ENCODE measurements at regions not wholly inside any gene's neighbourhood (a gene's known extent, or its start where the extent isn't known, plus 50 kb on each side); places are given as distances from the start of the nearest gene placed in this dataset.
A peak's percentile ranks its signal among the peaks of the same experiment; 100 is the strongest.

- no peak overlapping the region for H3K27ac ChIP-seq (ENCODE audit: low read depth, low read length)
- no peak for DNase-seq
- no peaks in the 10 kb centered on the region for H3K4me1 ChIP-seq (ENCODE audit: control insufficient read depth in 2 of 2, insufficient read depth in 2 of 2, low read length in 2 of 2)
- no peaks in the 10 kb centered on the region for H3K9me3 ChIP-seq (ENCODE audit: control insufficient read depth in 2 of 3, low read length in 3 of 3)
- ChIA-PET CTCF (no interaction called here), POLR2A (no interaction called here)
- Mint-ChIP-seq H3K27ac (no peak overlapping the region), H3K4me3 (no peak overlapping the region), H3K9me3 (no peaks in the 10 kb centered on the region), H3K4me1 (peaks cover 1 to 5% (median 4%) of the 10 kb centered on the region in 7 donors), H3K27me3 (peaks cover 0 to 12% (median 0%) of the 10 kb centered on the region in 5 donors), H3K36me3 (no peaks in the 10 kb centered on the region)
- intact Hi-C loops (cut with micrococcal nuclease) = loop anchor here in 1 of 2 donors (2.0 kb wide), 1 partner anchor 35 kb away; no protein-coding TSS in a partner anchor
- no peak overlapping the region for H3K4me3 ChIP-seq (ENCODE audit: low read length)
- no peak for ATAC-seq
- no peaks in the 10 kb centered on the region for H3K36me3 ChIP-seq (ENCODE audit: control insufficient read depth in 2 of 3, insufficient read depth in 3 of 3, low read length in 3 of 3)
- no peaks in the 10 kb centered on the region for H3K27me3 ChIP-seq (ENCODE audit: control insufficient read depth in 2 of 2, insufficient read depth in 2 of 2, low read length in 2 of 2)
Observed at GRCh38 chr6:156725712-156726111, 51.5 kb upstream of the ARID1B start.

GRCh38 chr6:156720691-156721685 is 56.2 kb upstream of the ARID1B start:
- ChIA-PET POLR2A (interaction anchor here (1.0 to 3.1 kb wide), 7 partner anchors 11 to 325 kb away, joined by 3 to 21 read pairs (median 5); partner anchors contain the start of gene ARID1B), CTCF (interaction anchor here (0.6 to 1.5 kb wide), 5 partner anchors 11 to 770 kb away, joined by 3 to 5 read pairs (median 3); partner anchors contain the start of gene ARID1B)
- H3K27ac Mint-ChIP-seq = peak overlapping the region in 8 of 9 donors; percentile 66 to 95 (median 88)
- peaks cover 0 to 3% (median 0%) of the 10 kb centered on the region in 5 donors for H3K27me3 Mint-ChIP-seq
- H3K9me3 Mint-ChIP-seq = no peaks in the 10 kb centered on the region
- intact Hi-C loops (cut with micrococcal nuclease) = loop anchor here (1.0 to 2.0 kb wide), 3 partner anchors 34 to 55 kb away; no protein-coding TSS in a partner anchor
- Histone ChIP-seq H3K27ac (ENCODE audit: low read depth, low read length) (peak overlapping the region; percentile 70), H3K27me3 (ENCODE audit: control insufficient read depth in 2 of 2, insufficient read depth in 2 of 2, low read length in 2 of 2) (no peaks in the 10 kb centered on the region), H3K9me3 (ENCODE audit: control insufficient read depth in 2 of 3, low read length in 3 of 3) (no peaks in the 10 kb centered on the region), H3K4me3 (ENCODE audit: low read length) (no peak overlapping the region), H3K36me3 (ENCODE audit: control insufficient read depth in 2 of 3, insufficient read depth in 3 of 3, low read length in 3 of 3) (no peaks in the 10 kb centered on the region), H3K4me1 (ENCODE audit: control insufficient read depth in 2 of 2, insufficient read depth in 2 of 2, low read length in 2 of 2) (peaks cover 6 to 15% of the 10 kb centered on the region in 2 donors)
- no peaks in the 10 kb centered on the region for H3K36me3 Mint-ChIP-seq
- peaks cover 7 to 22% (median 16%) of the 10 kb centered on the region in 7 donors for H3K4me1 Mint-ChIP-seq
- no peak for ATAC-seq
- no peak for DNase-seq
- peak overlapping the region; percentile 59 to 93 (median 88) for H3K4me3 Mint-ChIP-seq

- POLR2A ChIA-PET = interaction anchor here (0.5 to 3.1 kb wide), 8 partner anchors 12 to 608 kb away, joined by 3 to 21 read pairs (median 6); partner anchors contain the start of gene ARID1B
- H3K36me3 ChIP-seq (ENCODE audit: control insufficient read depth in 2 of 3, insufficient read depth in 3 of 3, low read length in 3 of 3) = no peaks in the 10 kb centered on the region
- ATAC-seq (peak; percentile 95), DNase-seq (peak; percentile 56 to 83 (median 76))
- intact Hi-C loops (cut with micrococcal nuclease) = loop anchor here (1.0 to 2.0 kb wide), 3 partner anchors 33 to 56 kb away; no protein-coding TSS in a partner anchor
- Mint-ChIP-seq H3K36me3 (no peaks in the 10 kb centered on the region), H3K9me3 (no peaks in the 10 kb centered on the region), H3K27me3 (peaks cover 0 to 7% (median 0%) of the 10 kb centered on the region in 5 donors), H3K27ac (peak overlapping the region; percentile 38 to 98 (median 93)), H3K4me3 (peak overlapping the region; percentile 83 to 93 (median 90)), H3K4me1 (peaks cover 7 to 22% (median 16%) of the 10 kb centered on the region in 7 donors)
- H3K27me3 ChIP-seq (ENCODE audit: control insufficient read depth in 2 of 2, insufficient read depth in 2 of 2, low read length in 2 of 2) = no peaks in the 10 kb centered on the region
- H3K27ac ChIP-seq (ENCODE audit: low read depth, low read length) = peak overlapping the region; percentile 70
- peaks cover 6 to 15% of the 10 kb centered on the region in 2 donors for H3K4me1 ChIP-seq (ENCODE audit: control insufficient read depth in 2 of 2, insufficient read depth in 2 of 2, low read length in 2 of 2)
- H3K9me3 ChIP-seq (ENCODE audit: control insufficient read depth in 2 of 3, low read length in 3 of 3) = no peaks in the 10 kb centered on the region
- CTCF ChIA-PET = interaction anchor here (0.6 to 1.5 kb wide), 4 partner anchors 10 to 325 kb away, joined by 3 to 5 read pairs (median 3); partner anchors contain the start of gene ARID1B
- peak overlapping the region; percentile 76 for H3K4me3 ChIP-seq (ENCODE audit: low read length)
Observed at GRCh38 chr6:156719720-156720563, 57.2 kb upstream of the ARID1B start.

- DNase-seq = no peak
Observed at GRCh38 chr6:156719395-156719719, 57.8 kb upstream of the ARID1B start.

GRCh38 chr6:156718647-156719394 is 58.4 kb upstream of the ARID1B start:
- no peaks in the 10 kb centered on the region for H3K9me3 Mint-ChIP-seq
- peaks cover 6 to 15% of the 10 kb centered on the region in 2 donors for H3K4me1 ChIP-seq (ENCODE audit: control insufficient read depth in 2 of 2, insufficient read depth in 2 of 2, low read length in 2 of 2)
- peaks cover 0 to 16% (median 0%) of the 10 kb centered on the region in 5 donors for H3K27me3 Mint-ChIP-seq
- H3K36me3 ChIP-seq (ENCODE audit: control insufficient read depth in 2 of 3, insufficient read depth in 3 of 3, low read length in 3 of 3) = no peaks in the 10 kb centered on the region
- DNase-seq (no peak), ATAC-seq (no peak)
- POLR2A ChIA-PET = interaction anchor here (0.5 to 3.1 kb wide), 5 partner anchors 32 to 853 kb away, joined by 3 to 21 read pairs (median 7); partner anchors contain the start of gene ARID1B
- intact Hi-C loops (cut with micrococcal nuclease) = no loop called here
- CTCF ChIA-PET = no interaction called here
- H3K4me3 ChIP-seq (ENCODE audit: low read length) = no peak overlapping the region
- no peaks in the 10 kb centered on the region for H3K9me3 ChIP-seq (ENCODE audit: control insufficient read depth in 2 of 3, low read length in 3 of 3)
- H3K4me1 Mint-ChIP-seq = peaks cover 7 to 22% (median 16%) of the 10 kb centered on the region in 7 donors
- peak overlapping the region; percentile 70 for H3K27ac ChIP-seq (ENCODE audit: low read depth, low read length)
- peak overlapping the region in 6 of 9 donors; percentile 8 to 98 (median 94) for H3K27ac Mint-ChIP-seq
- no peaks in the 10 kb centered on the region for H3K36me3 Mint-ChIP-seq
- no peaks in the 10 kb centered on the region for H3K27me3 ChIP-seq (ENCODE audit: control insufficient read depth in 2 of 2, insufficient read depth in 2 of 2, low read length in 2 of 2)
- H3K4me3 Mint-ChIP-seq = peak overlapping the region in 8 of 10 donors; percentile 7 to 93 (median 88)

More at GRCh38 chr6:156719395-156719719, 57.8 kb upstream of the ARID1B start:
- ChIA-PET POLR2A (interaction anchor here (0.5 to 3.1 kb wide), 4 partner anchors 32 to 608 kb away, joined by 3 to 21 read pairs (median 12); partner anchors contain the start of gene ARID1B), CTCF (no interaction called here)
- Histone ChIP-seq H3K36me3 (ENCODE audit: control insufficient read depth in 2 of 3, insufficient read depth in 3 of 3, low read length in 3 of 3) (no peaks in the 10 kb centered on the region), H3K9me3 (ENCODE audit: control insufficient read depth in 2 of 3, low read length in 3 of 3) (no peaks in the 10 kb centered on the region), H3K27me3 (ENCODE audit: control insufficient read depth in 2 of 2, insufficient read depth in 2 of 2, low read length in 2 of 2) (no peaks in the 10 kb centered on the region), H3K4me3 (ENCODE audit: low read length) (peak overlapping the region; percentile 76), H3K4me1 (ENCODE audit: control insufficient read depth in 2 of 2, insufficient read depth in 2 of 2, low read length in 2 of 2) (peaks cover 6 to 15% of the 10 kb centered on the region in 2 donors), H3K27ac (ENCODE audit: low read depth, low read length) (peak overlapping the region; percentile 70)
- peak overlapping the region; percentile 83 to 93 (median 90) for H3K4me3 Mint-ChIP-seq
- no peak for ATAC-seq
- intact Hi-C loops (cut with micrococcal nuclease) = no loop called here
- H3K4me1 Mint-ChIP-seq = peaks cover 7 to 22% (median 16%) of the 10 kb centered on the region in 7 donors
- no peaks in the 10 kb centered on the region for H3K9me3 Mint-ChIP-seq
- no peaks in the 10 kb centered on the region for H3K36me3 Mint-ChIP-seq
- H3K27ac Mint-ChIP-seq = peak overlapping the region; percentile 38 to 98 (median 93)
- peaks cover 0 to 13% (median 0%) of the 10 kb centered on the region in 5 donors for H3K27me3 Mint-ChIP-seq

All from naive thymus-derived CD4-positive, alpha-beta T cell (primary cell).